ENCODE measurements at regions not wholly inside any gene's neighbourhood (a gene's known extent, or its start where the extent isn't known, plus 50 kb on each side); places are given as distances from the start of the nearest gene placed in this dataset.

DNA sequence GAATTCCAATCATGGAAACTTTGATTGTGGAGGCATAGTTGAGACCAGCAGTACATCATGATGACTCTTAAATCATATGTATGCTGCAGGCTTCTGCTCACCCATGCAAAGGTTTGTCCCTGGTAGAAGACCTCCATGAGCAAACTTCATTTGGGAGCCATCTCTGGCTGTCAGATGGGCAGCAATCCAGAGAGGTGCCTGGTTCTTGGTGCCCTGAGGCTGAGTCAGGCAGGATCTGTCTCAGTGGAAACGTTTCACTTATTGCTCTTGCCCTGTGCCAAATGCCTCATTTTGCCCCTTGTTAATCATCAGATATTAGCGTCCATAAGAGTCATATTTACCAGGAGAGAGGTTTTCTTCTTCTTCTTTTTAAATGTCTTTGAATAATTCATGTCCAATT, 151.5 kb upstream of the CELF4 start:
- Histone ChIP-seq H3K9me3 (ENCODE audit: insufficient read depth, low read depth, low read length) (no peaks in the 10 kb centered on the region), H3K4me3 (ENCODE audit: low read length) (no peak overlapping the region), H3K27me3 (ENCODE audit: insufficient read depth, low read length) (no peaks in the 10 kb centered on the region), H3K36me3 (ENCODE audit: insufficient read depth, low read length) (no peaks in the 10 kb centered on the region), H3K4me1 (ENCODE audit: insufficient read depth, low read length) (no peaks in the 10 kb centered on the region), H3K9ac (ENCODE audit: low read depth, low read length) (no peak overlapping the region), H3K27ac (ENCODE audit: low read depth, low read length) (no peak overlapping the region)
- WGBS, result 86% methylated on average over 1 of the region's 2 CpGs

DNA sequence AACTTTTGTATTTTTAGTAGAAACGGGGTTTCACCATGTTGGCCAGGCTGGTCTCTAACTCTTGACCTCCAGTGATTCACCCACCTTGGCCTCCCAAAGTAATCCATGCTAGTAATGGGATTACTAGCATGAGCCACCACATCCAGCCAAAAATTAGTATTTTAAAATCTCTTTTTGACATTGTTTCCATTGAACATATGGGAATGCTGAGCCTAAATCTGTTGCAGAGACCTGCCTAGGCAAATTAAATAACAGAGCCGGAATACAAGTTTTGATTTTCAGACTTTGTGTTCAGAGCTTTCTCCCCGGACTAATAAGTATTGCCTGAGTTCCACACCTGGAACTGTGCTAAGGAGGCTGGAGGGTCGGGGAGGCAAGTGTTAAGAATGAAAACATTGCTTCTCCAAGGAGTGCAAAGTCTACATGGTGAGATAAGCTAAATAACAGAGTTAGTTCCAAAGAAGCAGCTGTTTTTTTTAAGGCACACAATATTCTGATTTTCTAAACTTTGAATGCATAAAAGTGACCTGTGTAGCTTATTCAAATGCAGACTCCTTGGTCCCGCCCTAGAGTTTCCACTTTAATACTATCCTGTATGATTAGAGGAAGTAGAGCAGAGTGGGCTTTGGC, 150.6 kb upstream of the CELF4 start:
- Histone ChIP-seq H3K27ac (ENCODE audit: low read depth, low read length) (no peak overlapping the region), H3K4me1 (ENCODE audit: insufficient read depth, low read length) (no peaks in the 10 kb centered on the region), H3K4me3 (ENCODE audit: low read length) (no peak overlapping the region), H3K9ac (ENCODE audit: low read depth, low read length) (no peak overlapping the region), H3K9me3 (ENCODE audit: insufficient read depth, low read depth, low read length) (no peaks in the 10 kb centered on the region), H3K36me3 (ENCODE audit: insufficient read depth, low read length) (no peaks in the 10 kb centered on the region), H3K27me3 (ENCODE audit: insufficient read depth, low read length) (no peaks in the 10 kb centered on the region)
- WGBS, result 96% methylated on average over 4 of the region's 5 CpGs

DNA sequence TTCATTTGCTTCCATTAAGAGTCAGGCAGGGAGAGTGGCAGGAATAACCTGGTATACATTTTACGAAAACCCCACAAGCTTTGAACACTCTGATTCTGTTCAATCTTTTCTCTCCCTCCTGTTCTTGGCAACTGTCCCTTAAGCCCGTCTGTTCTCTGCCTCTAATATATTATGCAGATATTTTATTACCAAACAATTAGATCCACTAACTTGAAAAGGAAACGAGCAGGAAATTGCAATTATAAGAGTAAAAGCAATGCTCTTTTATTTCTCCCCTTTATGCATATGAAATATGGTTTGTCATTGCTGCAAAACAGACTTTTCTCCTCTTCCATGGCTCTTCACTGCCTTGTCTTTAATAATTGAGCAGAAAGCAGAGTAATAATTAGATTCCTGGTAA, 149.1 kb upstream of the CELF4 start:
- WGBS, result 88% methylated on average over 2 of the region's 3 CpGs
- H3K27me3 ChIP-seq (ENCODE audit: insufficient read depth, low read length), result no peaks in the 10 kb centered on the region
- H3K4me3 ChIP-seq (ENCODE audit: low read length), result no peak overlapping the region
- H3K9ac ChIP-seq (ENCODE audit: low read depth, low read length), result no peak overlapping the region
- H3K36me3 ChIP-seq (ENCODE audit: insufficient read depth, low read length), result no peaks in the 10 kb centered on the region
- no peaks in the 10 kb centered on the region for H3K9me3 ChIP-seq (ENCODE audit: insufficient read depth, low read depth, low read length)
- no peak overlapping the region for H3K27ac ChIP-seq (ENCODE audit: low read depth, low read length)
- peaks cover 4% of the 10 kb centered on the region; the same call in 1 of the 2 replicates for H3K4me1 ChIP-seq (ENCODE audit: insufficient read depth, low read length)

DNA sequence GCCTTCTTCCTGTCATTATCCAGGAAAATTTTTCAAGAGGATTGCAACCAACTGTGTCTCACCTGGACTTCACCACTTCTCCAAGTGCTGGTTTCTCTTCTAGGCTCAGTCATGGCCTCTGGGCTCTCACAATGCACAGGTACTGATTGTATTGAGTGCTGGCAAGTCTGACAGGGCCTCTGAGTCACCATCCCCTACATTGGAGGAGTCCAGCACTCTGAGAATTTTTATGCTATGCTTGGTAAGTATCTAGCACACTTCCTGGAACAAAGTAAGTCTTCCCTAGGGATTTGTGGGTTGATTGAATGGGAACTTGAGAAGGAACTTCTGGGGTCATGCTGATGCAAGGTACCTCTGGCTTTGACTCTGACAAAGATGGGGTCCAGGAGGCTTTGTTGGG, 147.2 kb upstream of the CELF4 start:
- Histone ChIP-seq H3K4me3 (ENCODE audit: low read length) (no peak overlapping the region), H3K9me3 (ENCODE audit: insufficient read depth, low read depth, low read length) (no peaks in the 10 kb centered on the region), H3K27ac (ENCODE audit: low read depth, low read length) (no peak overlapping the region), H3K36me3 (ENCODE audit: insufficient read depth, low read length) (no peaks in the 10 kb centered on the region), H3K27me3 (ENCODE audit: insufficient read depth, low read length) (no peaks in the 10 kb centered on the region), H3K9ac (ENCODE audit: low read depth, low read length) (no peak overlapping the region), H3K4me1 (ENCODE audit: insufficient read depth, low read length) (peaks cover 5% of the 10 kb centered on the region; the same call in 1 of the 2 replicates)

DNA sequence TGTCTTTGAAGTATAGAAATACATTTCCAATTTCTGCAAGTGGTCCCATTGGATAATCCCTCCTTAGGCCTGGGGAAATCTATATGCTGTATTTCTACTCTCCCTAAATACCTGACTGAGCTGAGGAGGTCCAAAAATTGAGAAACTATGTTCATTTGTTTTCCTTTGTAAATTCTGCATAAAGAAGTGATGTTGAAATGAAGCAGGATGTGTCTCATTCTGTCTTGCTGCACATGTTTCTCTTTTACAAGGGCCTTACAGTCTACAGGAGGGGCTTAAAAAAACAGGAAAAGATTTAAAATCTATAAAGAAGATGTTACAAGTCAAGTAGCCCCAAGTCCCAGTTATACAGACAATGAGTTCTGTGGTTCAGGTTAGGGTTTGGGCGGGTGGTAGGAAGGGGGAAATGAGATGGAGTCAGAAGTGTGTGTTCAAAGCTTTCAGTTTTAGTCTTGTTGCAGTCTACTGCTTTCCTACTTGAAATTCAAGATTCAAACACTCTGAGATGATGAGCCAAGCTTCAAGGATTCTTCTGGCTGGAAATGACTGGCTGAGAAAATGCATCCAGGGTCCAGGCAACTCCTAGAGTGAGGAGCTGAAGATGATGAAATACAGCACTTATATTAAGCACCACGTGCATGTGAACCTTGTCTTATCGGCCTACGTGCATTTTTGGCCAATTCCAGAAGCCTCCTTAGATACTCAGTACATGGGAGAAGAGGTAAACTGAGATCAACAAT, 146.3 kb upstream of the CELF4 start:
- Histone ChIP-seq H3K9ac (ENCODE audit: low read depth, low read length) (no peak overlapping the region), H3K9me3 (ENCODE audit: insufficient read depth, low read depth, low read length) (no peaks in the 10 kb centered on the region), H3K27ac (ENCODE audit: low read depth, low read length) (no peak overlapping the region), H3K4me1 (ENCODE audit: insufficient read depth, low read length) (peaks cover 5% of the 10 kb centered on the region; the same call in 1 of the 2 replicates), H3K27me3 (ENCODE audit: insufficient read depth, low read length) (no peaks in the 10 kb centered on the region), H3K4me3 (ENCODE audit: low read length) (no peak overlapping the region), H3K36me3 (ENCODE audit: insufficient read depth, low read length) (no peaks in the 10 kb centered on the region)
- WGBS, result 95% methylated on average over 4 of the region's 4 CpGs

DNA sequence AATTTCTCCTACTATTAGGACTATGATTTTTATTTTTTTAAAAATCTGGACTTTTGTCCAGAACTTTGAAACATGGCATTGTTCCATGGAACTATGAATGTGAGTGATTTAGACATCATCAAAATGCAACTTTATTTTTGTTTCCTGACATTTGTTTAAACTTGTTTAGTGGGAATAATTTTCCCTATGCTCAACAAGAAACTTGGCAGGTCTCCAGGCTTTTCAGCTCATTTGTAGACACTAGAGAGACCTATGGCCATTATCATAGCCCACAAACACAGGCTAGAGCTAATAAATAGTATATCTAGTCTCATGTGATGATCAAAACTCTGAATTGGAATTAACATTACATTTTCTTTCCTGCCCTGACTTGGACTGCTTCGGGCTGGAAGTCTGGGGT, 145.1 kb upstream of the CELF4 start:
- no peaks in the 10 kb centered on the region for H3K27me3 ChIP-seq (ENCODE audit: insufficient read depth, low read length)
- no peak overlapping the region for H3K4me3 ChIP-seq (ENCODE audit: low read length)
- H3K4me1 ChIP-seq (ENCODE audit: insufficient read depth, low read length), result peaks cover 5% of the 10 kb centered on the region; the same call in 1 of the 2 replicates
- no peak overlapping the region for H3K9ac ChIP-seq (ENCODE audit: low read depth, low read length)
- no peaks in the 10 kb centered on the region for H3K9me3 ChIP-seq (ENCODE audit: insufficient read depth, low read depth, low read length)
- no peaks in the 10 kb centered on the region for H3K36me3 ChIP-seq (ENCODE audit: insufficient read depth, low read length)
- no peak overlapping the region for H3K27ac ChIP-seq (ENCODE audit: low read depth, low read length)
- 100% methylated on average over 1 of the region's 1 CpG for WGBS

DNA sequence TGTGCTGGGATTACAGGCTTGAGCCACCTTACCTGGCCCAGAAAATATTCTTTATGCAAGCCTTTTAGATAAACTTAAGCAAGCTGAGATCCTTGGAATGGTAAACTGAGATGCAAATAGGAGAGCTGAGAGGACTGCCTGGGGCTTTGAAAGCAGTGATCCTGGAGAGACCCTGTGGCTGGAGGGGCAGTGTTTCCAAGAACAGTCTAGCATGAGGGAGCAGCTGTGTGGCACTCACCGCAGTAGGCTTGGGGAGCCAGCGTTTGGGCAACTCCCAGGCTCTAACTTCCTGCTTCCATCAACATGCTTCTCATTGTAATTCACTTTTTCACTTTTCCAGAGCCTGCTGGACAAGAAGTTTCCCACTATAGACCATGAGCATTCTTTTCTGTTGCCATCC, 144.1 kb upstream of the CELF4 start:
- Histone ChIP-seq H3K27me3 (ENCODE audit: insufficient read depth, low read length) (no peaks in the 10 kb centered on the region), H3K4me1 (ENCODE audit: insufficient read depth, low read length) (peaks cover 5% of the 10 kb centered on the region; the same call in 1 of the 2 replicates), H3K27ac (ENCODE audit: low read depth, low read length) (no peak overlapping the region), H3K9me3 (ENCODE audit: insufficient read depth, low read depth, low read length) (no peaks in the 10 kb centered on the region), H3K9ac (ENCODE audit: low read depth, low read length) (no peak overlapping the region), H3K4me3 (ENCODE audit: low read length) (no peak overlapping the region), H3K36me3 (ENCODE audit: insufficient read depth, low read length) (no peaks in the 10 kb centered on the region)
- WGBS, result 62% methylated on average over 2 of the region's 2 CpGs

DNA sequence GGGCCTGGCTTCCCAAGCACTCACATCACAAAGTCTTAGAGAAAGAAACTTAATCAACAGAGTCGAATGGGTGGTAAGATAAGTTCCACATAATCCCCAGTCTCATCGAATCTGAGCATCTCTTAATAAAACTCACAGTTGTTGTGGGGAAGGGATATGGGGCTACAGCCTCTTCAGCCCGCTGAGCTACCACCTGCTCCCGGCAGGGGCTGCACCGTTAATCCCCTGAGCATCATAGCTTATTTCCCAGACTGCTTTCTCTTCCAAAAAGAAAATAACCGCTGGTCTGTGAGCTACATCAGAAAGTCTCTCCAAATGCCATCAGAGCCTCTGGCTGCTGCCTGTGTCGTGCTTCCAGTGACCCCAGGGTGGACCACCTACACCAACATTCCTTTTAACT, 139.4 kb upstream of the CELF4 start:
- no peak overlapping the region for H3K27ac ChIP-seq (ENCODE audit: low read depth, low read length)
- 89% methylated on average over 5 of the region's 7 CpGs for WGBS
- H3K9me3 ChIP-seq (ENCODE audit: insufficient read depth, low read depth, low read length), result no peaks in the 10 kb centered on the region
- H3K4me3 ChIP-seq (ENCODE audit: low read length), result no peak overlapping the region
- H3K36me3 ChIP-seq (ENCODE audit: insufficient read depth, low read length), result no peaks in the 10 kb centered on the region
- no peak overlapping the region for H3K9ac ChIP-seq (ENCODE audit: low read depth, low read length)
- H3K27me3 ChIP-seq (ENCODE audit: insufficient read depth, low read length), result no peaks in the 10 kb centered on the region
- peaks cover 4% of the 10 kb centered on the region; the same call in 1 of the 2 replicates for H3K4me1 ChIP-seq (ENCODE audit: insufficient read depth, low read length)

DNA sequence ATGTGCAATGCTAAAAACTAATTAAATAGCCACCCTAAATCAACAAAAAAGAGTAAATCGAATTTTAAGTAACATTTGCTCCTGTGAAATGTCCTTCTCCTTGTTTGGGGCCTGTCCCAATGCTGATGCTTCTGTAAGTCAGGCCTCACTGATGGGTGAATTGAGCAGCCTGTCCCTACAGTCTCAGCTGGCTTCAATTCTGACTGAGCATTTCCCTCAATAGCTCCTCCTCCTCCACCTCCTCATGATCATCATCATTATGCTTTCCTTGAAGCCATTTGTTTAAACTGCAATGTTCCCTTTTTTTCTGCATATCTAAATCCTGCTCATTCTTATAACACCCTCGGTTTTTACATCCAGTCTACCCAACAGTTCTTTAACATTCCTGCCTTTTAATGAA, 137.2 kb upstream of the CELF4 start:
- 88% methylated on average over 2 of the region's 2 CpGs for WGBS
- H3K4me3 ChIP-seq (ENCODE audit: low read length), result no peak overlapping the region
- H3K9me3 ChIP-seq (ENCODE audit: insufficient read depth, low read depth, low read length), result no peaks in the 10 kb centered on the region
- H3K9ac ChIP-seq (ENCODE audit: low read depth, low read length), result no peak overlapping the region
- peaks cover 9% of the 10 kb centered on the region; the same call in 1 of the 2 replicates for H3K4me1 ChIP-seq (ENCODE audit: insufficient read depth, low read length)
- H3K36me3 ChIP-seq (ENCODE audit: insufficient read depth, low read length), result no peaks in the 10 kb centered on the region
- no peaks in the 10 kb centered on the region for H3K27me3 ChIP-seq (ENCODE audit: insufficient read depth, low read length)
- no peak overlapping the region for H3K27ac ChIP-seq (ENCODE audit: low read depth, low read length)

DNA sequence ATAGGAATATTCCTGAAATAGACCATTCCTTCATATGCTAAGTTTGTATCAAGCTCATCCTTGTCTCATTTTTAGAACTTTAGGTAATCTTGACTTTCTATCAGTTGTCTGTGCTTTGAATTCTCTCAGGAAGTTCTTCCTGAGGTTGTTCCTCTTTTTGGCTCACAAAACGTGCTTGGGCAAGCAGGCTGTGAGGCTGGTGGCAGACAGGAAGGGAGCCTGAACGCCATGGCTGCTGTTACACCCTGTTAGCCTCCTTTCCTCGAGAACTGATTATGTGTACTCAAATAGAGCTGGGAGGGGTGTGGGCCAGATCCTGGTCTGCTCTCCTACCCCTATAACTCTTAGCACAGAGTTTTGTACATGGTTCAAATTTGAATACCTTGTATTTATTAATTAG, 136.4 kb upstream of the CELF4 start:
- H3K27me3 ChIP-seq (ENCODE audit: insufficient read depth, low read length), result no peaks in the 10 kb centered on the region
- 84% methylated on average over 3 of the region's 3 CpGs for WGBS
- H3K36me3 ChIP-seq (ENCODE audit: insufficient read depth, low read length), result no peaks in the 10 kb centered on the region
- no peaks in the 10 kb centered on the region for H3K9me3 ChIP-seq (ENCODE audit: insufficient read depth, low read depth, low read length)
- no peak overlapping the region for H3K9ac ChIP-seq (ENCODE audit: low read depth, low read length)
- H3K4me3 ChIP-seq (ENCODE audit: low read length), result no peak overlapping the region
- no peak overlapping the region for H3K27ac ChIP-seq (ENCODE audit: low read depth, low read length)
- peaks cover 9% of the 10 kb centered on the region; the same call in 1 of the 2 replicates for H3K4me1 ChIP-seq (ENCODE audit: insufficient read depth, low read length)

DNA sequence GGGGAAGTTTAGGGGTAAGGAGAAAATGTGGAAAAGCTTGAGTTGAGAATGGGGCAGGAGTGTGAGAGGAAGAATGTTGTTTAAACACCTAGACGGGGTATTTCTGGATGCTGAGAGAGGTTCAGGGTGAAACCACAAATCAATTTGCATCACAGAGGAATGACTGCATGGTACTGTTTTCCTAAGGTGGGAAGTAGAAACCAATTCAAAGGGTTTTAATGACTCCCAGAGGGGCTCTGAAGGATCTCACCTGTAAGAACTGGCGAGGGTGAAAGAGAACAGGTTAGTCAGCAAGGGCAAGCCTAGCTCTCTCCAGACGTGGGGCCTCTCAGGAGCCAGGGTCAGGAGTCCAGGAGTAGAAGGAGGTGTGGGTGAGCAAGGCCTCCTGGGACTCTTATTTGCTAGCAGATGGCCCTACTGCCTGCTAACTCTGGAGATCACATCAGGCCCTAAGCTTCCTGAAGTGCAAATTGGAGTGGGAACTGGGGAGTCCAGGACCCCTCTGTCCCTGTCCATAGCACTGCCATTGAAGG, 133.0 kb upstream of the CELF4 start:
- Histone ChIP-seq H3K27me3 (ENCODE audit: insufficient read depth, low read length) (no peaks in the 10 kb centered on the region), H3K27ac (ENCODE audit: low read depth, low read length) (no peak overlapping the region; the same call in 1 of the 2 replicates), H3K4me1 (ENCODE audit: insufficient read depth, low read length) (peaks cover 9% of the 10 kb centered on the region; the same call in 1 of the 2 replicates), H3K4me3 (ENCODE audit: low read length) (no peak overlapping the region), H3K36me3 (ENCODE audit: insufficient read depth, low read length) (no peaks in the 10 kb centered on the region), H3K9me3 (ENCODE audit: insufficient read depth, low read depth, low read length) (no peaks in the 10 kb centered on the region), H3K9ac (ENCODE audit: low read depth, low read length) (no peak overlapping the region)
- WGBS, result 28% methylated on average over 3 of the region's 3 CpGs
